Transverse colon (tissue), 4 donors: ENCODE measurements at regions not wholly inside any gene's neighbourhood (a gene's known extent, or its start where the extent isn't known, plus 50 kb on each side); places are given as distances from the start of the nearest gene placed in this dataset.

Experiments used
- DNase-seq: peaks from one replicate; pipeline ENCODE4 v3.0.0-alpha.2; 2019
- H3K27ac ChIP-seq, 4 donors: fragments of 200-600 bp; sonication (generic); 2 replicates each; pipeline ENCODE4 v1.5.1; 2016 to 2018; ENCODE audit warnings: inconsistent platforms in 4 of 4
- H3K27me3 ChIP-seq: fragments of 200-600 bp; sonication (generic); 2 replicates; pipeline ENCODE4 v1.5.1; 2017; ENCODE audit warnings: inconsistent platforms
- H3K36me3 ChIP-seq, 4 donors: fragments of 200-600 bp; sonication (generic); 2 replicates each; pipeline ENCODE4 v1.5.1; 2017 to 2019; ENCODE audit warnings: inconsistent platforms in 4 of 4
- H3K4me1 ChIP-seq, 4 donors: fragments of 200-600 bp; sonication (generic); 2 replicates each; pipeline ENCODE4 v1.5.1; 2017 to 2020; ENCODE audit warnings: inconsistent platforms in 4 of 4
- H3K4me3 ChIP-seq, 4 donors: fragments of 200-600 bp; sonication (generic); 1 replicate in 1 of 4; 2 replicates in 3 of 4; pipeline versions ENCODE4 v1.5.1 to v1.6.1; 2017 to 2019; ENCODE audit warnings: inconsistent platforms in 4 of 4
- H3K9me3 ChIP-seq, 2 donors: fragments of 200-600 bp; sonication (generic); 2 replicates each; pipeline ENCODE4 v1.5.1; 2017 to 2019; ENCODE audit warnings: inconsistent platforms in 2 of 2
- EP300 ChIP-seq: sonication (generic); formaldehyde crosslinking; IDR thresholded peaks from one replicate; pipeline ENCODE4 v1.6.1; 2017; ENCODE audit warnings: antibody characterized with exemption, low read depth
- POLR2A ChIP-seq: fragments of 450-650 bp; IDR thresholded peaks from one replicate; pipeline ENCODE4 v1.6.1; 2016; ENCODE audit warnings: antibody characterized with exemption, mild to moderate bottlenecking, moderate library complexity
- POLR2AphosphoS5 ChIP-seq, 3 donors: sonication (generic); formaldehyde crosslinking; IDR thresholded peaks; one replicate each; pipeline ENCODE4 v1.6.1; 2016; ENCODE audit warnings: antibody characterized with exemption in 3 of 3
- WGBS, 2 donors: methylation state at CpG; one replicate each; pipeline ENCODE4 v1.1.5; 2018; ENCODE audit warnings: low coverage in 1 of 2; 5-methylcytosine and 5-hydroxymethylcytosine counted together
- in situ Hi-C, 4 donors: fragments of 200-750 bp; cut with MboI; loops; one replicate each; pipeline versions ENCODE4 v1.15.0 to v1.15.1; 2017; ENCODE audit warnings: low sequenced_read_pairs in 3 of 4, low pct_ligation_motif_present in 1 of 4, low pct_unique_long_range_greater_than_20kb in 1 of 4
- intact Hi-C: fragments of 100-400 bp; cut with DNase I; formaldehyde crosslinking; loops from one replicate; pipeline ENCODE4 v1.15.1; 2023; ENCODE audit warnings: low total_unique reads
- TF ChIP-seq, protein P1 (sequence below), 5 experiments: fragments of 200-600 bp in 3 of 5; fragments of 450-650 bp in 2 of 5; sonication (generic) in 3 of 5; IDR thresholded peaks; 1 replicate in 2 of 5; 2 replicates in 3 of 5; pipeline ENCODE4 v1.5.1; 2016 to 2017; ENCODE audit warnings: antibody characterized with exemption in 5 of 5, inconsistent platforms in 3 of 5, mild to moderate bottlenecking in 2 of 5, moderate library complexity in 1 of 5

DNA sequence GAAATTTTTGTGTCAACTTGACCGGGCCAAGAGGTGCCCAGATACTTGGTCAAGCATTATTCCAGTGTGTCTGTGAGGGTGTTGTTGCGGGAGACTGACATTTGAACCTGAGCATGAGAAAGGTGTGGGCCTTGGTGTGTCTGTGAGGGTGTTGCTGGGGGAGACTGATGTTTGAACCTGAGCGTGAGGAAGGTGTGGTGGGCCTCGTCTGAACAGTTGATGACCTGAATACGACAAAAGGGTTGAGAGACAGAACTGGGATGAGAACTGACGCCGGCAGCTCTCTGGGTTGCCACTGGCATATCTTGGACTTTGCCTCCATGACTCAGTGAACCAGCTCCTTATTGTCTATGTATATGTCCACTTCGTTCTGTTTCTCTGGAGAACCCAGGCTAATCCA is 240.5 kb downstream of the ERMARD start:
- Histone ChIP-seq H3K4me1 (no peaks in the 10 kb centered on the region), H3K27ac (no peak overlapping the region), H3K9me3 (no peaks in the 10 kb centered on the region), H3K4me3 (no peak overlapping the region), H3K36me3 (no peaks in the 10 kb centered on the region), H3K27me3 (no peaks in the 10 kb centered on the region)
- in situ Hi-C loops (no loop called here), intact Hi-C loops (no loop called here)
- 91 to 93% methylated on average over 3 to 8 of the region's 8 CpGs for WGBS, 2 donors
- no peak for DNase-seq
- TF ChIP-seq, protein P1, sequence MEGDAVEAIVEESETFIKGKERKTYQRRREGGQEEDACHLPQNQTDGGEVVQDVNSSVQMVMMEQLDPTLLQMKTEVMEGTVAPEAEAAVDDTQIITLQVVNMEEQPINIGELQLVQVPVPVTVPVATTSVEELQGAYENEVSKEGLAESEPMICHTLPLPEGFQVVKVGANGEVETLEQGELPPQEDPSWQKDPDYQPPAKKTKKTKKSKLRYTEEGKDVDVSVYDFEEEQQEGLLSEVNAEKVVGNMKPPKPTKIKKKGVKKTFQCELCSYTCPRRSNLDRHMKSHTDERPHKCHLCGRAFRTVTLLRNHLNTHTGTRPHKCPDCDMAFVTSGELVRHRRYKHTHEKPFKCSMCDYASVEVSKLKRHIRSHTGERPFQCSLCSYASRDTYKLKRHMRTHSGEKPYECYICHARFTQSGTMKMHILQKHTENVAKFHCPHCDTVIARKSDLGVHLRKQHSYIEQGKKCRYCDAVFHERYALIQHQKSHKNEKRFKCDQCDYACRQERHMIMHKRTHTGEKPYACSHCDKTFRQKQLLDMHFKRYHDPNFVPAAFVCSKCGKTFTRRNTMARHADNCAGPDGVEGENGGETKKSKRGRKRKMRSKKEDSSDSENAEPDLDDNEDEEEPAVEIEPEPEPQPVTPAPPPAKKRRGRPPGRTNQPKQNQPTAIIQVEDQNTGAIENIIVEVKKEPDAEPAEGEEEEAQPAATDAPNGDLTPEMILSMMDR (IDR thresholded peaks at IDR 0.05), result no peak
- TF ChIP-seq EP300 (no peak), POLR2A (no peak), POLR2AphosphoS5 (IDR thresholded peaks at IDR 0.05) (no peak)

GRCh38 chr6:169991031-169991390 is 239.6 kb downstream of the ERMARD start:
- no peaks in the 10 kb centered on the region for H3K27me3 ChIP-seq
- 75 to 79% methylated on average over 1 to 8 of the region's 8 CpGs for WGBS, 2 donors
- no peak overlapping the region for H3K4me3 ChIP-seq
- intact Hi-C loops (no loop called here), in situ Hi-C loops (no loop called here)
- H3K27ac ChIP-seq, result no peak overlapping the region
- TF ChIP-seq EP300 (no peak), POLR2AphosphoS5 (IDR thresholded peaks at IDR 0.05) (no peak), POLR2A (no peak)
- TF ChIP-seq, protein P1 (IDR thresholded peaks at IDR 0.05), result no peak
- H3K9me3 ChIP-seq, result no peaks in the 10 kb centered on the region
- no peaks in the 10 kb centered on the region for H3K36me3 ChIP-seq
- no peaks in the 10 kb centered on the region for H3K4me1 ChIP-seq
- no peak for DNase-seq

- 41 to 76% methylated on average over 6 to 32 of the region's 32 CpGs for WGBS, 2 donors
- no peak overlapping the region for H3K4me3 ChIP-seq
- no peaks in the 10 kb centered on the region for H3K4me1 ChIP-seq
- in situ Hi-C loops, result no loop called here
- H3K36me3 ChIP-seq, result no peaks in the 10 kb centered on the region
- peak; percentile 50 for DNase-seq
- TF ChIP-seq EP300 (no peak), POLR2A (no peak), POLR2AphosphoS5 (IDR thresholded peaks at IDR 0.05) (no peak)
- TF ChIP-seq, protein P1 (IDR thresholded peaks at IDR 0.05), result no peak
- no peak overlapping the region for H3K27ac ChIP-seq
- no peaks in the 10 kb centered on the region for H3K9me3 ChIP-seq
- H3K27me3 ChIP-seq, result no peaks in the 10 kb centered on the region
- intact Hi-C loops, result no loop called here
These were observed 238.9 kb downstream of the ERMARD start for GRCh38 chr6:169990095-169991030.

DNA sequence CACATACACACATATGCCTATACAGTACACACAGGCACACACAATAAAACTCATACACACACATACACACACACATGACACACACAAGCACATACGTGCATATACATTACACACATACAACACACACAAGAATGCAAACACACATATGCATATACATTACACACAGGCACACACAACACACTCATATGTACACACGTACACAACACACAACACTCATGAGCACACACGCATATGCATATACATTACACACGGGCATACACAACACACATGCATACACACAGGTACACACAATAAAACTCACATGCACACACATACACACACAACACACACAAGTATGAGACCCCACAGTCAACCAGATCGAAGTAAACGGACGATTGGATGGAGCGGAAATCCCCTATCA is 238.2 kb downstream of the ERMARD start:
- Histone ChIP-seq H3K4me1 (no peaks in the 10 kb centered on the region), H3K27ac (no peak overlapping the region), H3K9me3 (no peaks in the 10 kb centered on the region), H3K4me3 (no peak overlapping the region), H3K36me3 (no peaks in the 10 kb centered on the region), H3K27me3 (no peaks in the 10 kb centered on the region)
- in situ Hi-C loops (no loop called here), intact Hi-C loops (no loop called here)
- TF ChIP-seq EP300 (no peak), POLR2AphosphoS5 (IDR thresholded peaks at IDR 0.05) (no peak), POLR2A (no peak)
- TF ChIP-seq, protein P1 (IDR thresholded peaks at IDR 0.05), result no peak
- no peak for DNase-seq
- whole genome bisulfite sequencing, 2 donors, result 68 to 71% methylated on average over 6 to 8 of the region's 8 CpGs
